ENCODE measurements at regions not wholly inside any gene's neighbourhood (a gene's known extent, or its start where the extent isn't known, plus 50 kb on each side); places are given as distances from the start of the nearest gene placed in this dataset.

DNA sequence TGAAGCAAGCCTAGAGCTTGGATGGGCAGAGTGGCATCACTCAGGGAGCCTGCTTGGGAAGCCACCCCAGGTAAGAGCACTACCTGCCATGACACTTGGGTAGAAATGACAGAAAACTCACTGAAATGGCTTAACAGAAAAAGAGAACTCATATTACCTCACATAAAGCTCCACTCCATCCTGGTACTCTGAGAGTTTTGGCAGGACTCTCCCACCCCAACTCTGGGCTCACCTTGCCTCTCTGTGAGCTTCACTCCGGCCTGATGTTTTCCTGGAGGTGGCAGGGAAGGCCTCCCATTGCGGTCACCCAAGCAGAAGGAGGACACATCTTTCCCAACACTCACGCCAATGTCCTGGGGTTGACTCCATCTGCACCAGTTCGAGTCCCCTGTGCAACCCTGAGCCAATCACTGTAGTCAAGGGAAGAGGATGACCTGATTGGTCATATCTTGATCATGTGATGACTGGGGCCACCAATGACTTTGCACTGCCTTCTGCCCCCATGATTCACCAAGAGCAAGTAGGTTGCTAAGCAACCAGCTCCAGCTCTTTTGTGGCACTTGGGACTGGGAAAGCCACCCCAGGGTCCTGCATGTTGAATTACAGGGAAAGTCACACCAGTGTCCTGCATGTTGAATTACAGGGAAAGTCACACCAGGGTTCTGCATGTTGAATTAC lies 446.1 kb upstream of the SULF2 start:
- TF ChIP-seq ELF4 (IDR thresholded peaks at IDR 0.05), result no peak
- no peak for TF ChIP-seq ARNT (IDR thresholded peaks at IDR 0.05)
- TF ChIP-seq NFRKB (IDR thresholded peaks at IDR 0.05), result no peak
- TF ChIP-seq FOXM1 (IDR thresholded peaks at IDR 0.05; ENCODE audit: borderline replicate concordance), result no peak
- no peak for TF ChIP-seq L3MBTL2 (conservative IDR thresholded peaks at IDR 0.05)
- TF ChIP-seq, protein P1, sequence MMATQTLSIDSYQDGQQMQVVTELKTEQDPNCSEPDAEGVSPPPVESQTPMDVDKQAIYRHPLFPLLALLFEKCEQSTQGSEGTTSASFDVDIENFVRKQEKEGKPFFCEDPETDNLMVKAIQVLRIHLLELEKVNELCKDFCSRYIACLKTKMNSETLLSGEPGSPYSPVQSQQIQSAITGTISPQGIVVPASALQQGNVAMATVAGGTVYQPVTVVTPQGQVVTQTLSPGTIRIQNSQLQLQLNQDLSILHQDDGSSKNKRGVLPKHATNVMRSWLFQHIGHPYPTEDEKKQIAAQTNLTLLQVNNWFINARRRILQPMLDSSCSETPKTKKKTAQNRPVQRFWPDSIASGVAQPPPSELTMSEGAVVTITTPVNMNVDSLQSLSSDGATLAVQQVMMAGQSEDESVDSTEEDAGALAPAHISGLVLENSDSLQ (IDR thresholded peaks at IDR 0.05), result no peak
- TF ChIP-seq CTBP1 (IDR thresholded peaks at IDR 0.05; ENCODE audit: borderline replicate concordance), result no peak

Measured in HEK293T (cell line).